ENCODE measurements at regions not wholly inside any gene's neighbourhood (a gene's known extent, or its start where the extent isn't known, plus 50 kb on each side); places are given as distances from the start of the nearest gene placed in this dataset.

DNA sequence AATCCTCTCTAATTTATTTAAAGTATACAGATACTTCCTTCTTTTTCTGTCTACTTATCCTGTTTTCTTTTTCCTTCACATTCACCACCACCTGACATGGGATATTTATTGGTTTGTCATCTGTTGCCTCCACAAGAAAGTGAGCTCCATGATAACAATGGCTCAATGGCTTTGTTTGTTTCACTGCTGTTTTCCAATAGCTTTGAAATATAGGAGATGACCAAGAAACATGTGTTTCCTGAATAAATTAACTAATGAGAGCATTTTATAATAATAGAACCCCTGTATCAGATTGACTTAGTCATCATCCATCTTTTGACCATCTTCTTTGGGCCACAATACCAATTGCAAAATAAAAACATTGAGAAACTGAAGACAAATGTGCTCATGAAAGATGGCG lies 180.2 kb upstream of the GAS1 start:
- no peaks in the 10 kb centered on the region for H3K23me2 ChIP-seq (ENCODE audit: insufficient read length, low read depth, low read length, poor library complexity, severe bottlenecking)
- no peak for DNase-seq
- no peak overlapping the region for H4K8ac ChIP-seq (replicated peaks; ENCODE audit: insufficient read length, low read depth, low read length)
- Mint-ChIP-seq H3K4me3 (no peak overlapping the region), H3K27me3 (ENCODE audit: low read depth) (peaks cover 4% of the 10 kb centered on the region; the same call in 1 of the 2 replicates), H3K36me3 (ENCODE audit: insufficient read depth in 1 of 3, low read depth in 3 of 3) (peaks cover 0 to 8% (median 0%) of the 10 kb centered on the region in 3 experiments; a peak in 5 of 7 replicates), H3K4me1 (no peaks in the 10 kb centered on the region), H3K27ac (no peak overlapping the region), H3K9me3 (peaks cover 15 to 17% of the 10 kb centered on the region in 2 experiments)
- H3K27me3 ChIP-seq (ENCODE audit: insufficient read depth, low read length) = no peaks in the 10 kb centered on the region
- no peak overlapping the region for H3K4ac ChIP-seq (ENCODE audit: low read depth, low read length)
- H3K9ac ChIP-seq (ENCODE audit: extremely low read depth, insufficient read length, low read length) = no peak overlapping the region
- H3K56ac ChIP-seq (ENCODE audit: insufficient read length, low read depth, low read length) = no peak overlapping the region
- no peak overlapping the region for H4K5ac ChIP-seq (ENCODE audit: insufficient read length, low read depth, low read length)
- H2AFZ ChIP-seq (ENCODE audit: low read length) = no peak overlapping the region
- no peak overlapping the region for H3K27ac ChIP-seq (ENCODE audit: insufficient read length, low read depth, low read length)
- no CpG with 5 or more reads among the region's 1 CpG for WGBS (ENCODE audit: extremely low coverage, insufficient read length, low lambda C conversion rate)
- H2AK5ac ChIP-seq (ENCODE audit: insufficient read length, low read length) = no peak overlapping the region
- no peaks in the 10 kb centered on the region for H3K4me1 ChIP-seq (ENCODE audit: insufficient read depth, low read length)
- no peak overlapping the region for H2BK5ac ChIP-seq (ENCODE audit: insufficient read length, low read length)
- no peak overlapping the region for H4K91ac ChIP-seq (ENCODE audit: insufficient read length, low read depth, low read length)
- H2BK12ac ChIP-seq (ENCODE audit: insufficient read length, low read depth, low read length) = no peak overlapping the region
- H3K9me3 ChIP-seq (ENCODE audit: control insufficient read depth, low read depth, low read length) = peaks cover 6% of the 10 kb centered on the region
- H2BK120ac ChIP-seq (ENCODE audit: low read depth, low read length, poor library complexity, severe bottlenecking) = no peak overlapping the region
- TF ChIP-seq, protein P1, sequence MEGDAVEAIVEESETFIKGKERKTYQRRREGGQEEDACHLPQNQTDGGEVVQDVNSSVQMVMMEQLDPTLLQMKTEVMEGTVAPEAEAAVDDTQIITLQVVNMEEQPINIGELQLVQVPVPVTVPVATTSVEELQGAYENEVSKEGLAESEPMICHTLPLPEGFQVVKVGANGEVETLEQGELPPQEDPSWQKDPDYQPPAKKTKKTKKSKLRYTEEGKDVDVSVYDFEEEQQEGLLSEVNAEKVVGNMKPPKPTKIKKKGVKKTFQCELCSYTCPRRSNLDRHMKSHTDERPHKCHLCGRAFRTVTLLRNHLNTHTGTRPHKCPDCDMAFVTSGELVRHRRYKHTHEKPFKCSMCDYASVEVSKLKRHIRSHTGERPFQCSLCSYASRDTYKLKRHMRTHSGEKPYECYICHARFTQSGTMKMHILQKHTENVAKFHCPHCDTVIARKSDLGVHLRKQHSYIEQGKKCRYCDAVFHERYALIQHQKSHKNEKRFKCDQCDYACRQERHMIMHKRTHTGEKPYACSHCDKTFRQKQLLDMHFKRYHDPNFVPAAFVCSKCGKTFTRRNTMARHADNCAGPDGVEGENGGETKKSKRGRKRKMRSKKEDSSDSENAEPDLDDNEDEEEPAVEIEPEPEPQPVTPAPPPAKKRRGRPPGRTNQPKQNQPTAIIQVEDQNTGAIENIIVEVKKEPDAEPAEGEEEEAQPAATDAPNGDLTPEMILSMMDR (conservative IDR thresholded peaks at IDR 0.05) = no peak
- H2BK15ac ChIP-seq (ENCODE audit: low read depth, low read length) = no peak overlapping the region
- no peaks in the 10 kb centered on the region for H4K20me1 ChIP-seq (ENCODE audit: control insufficient read depth, insufficient read depth, insufficient read length)
- no peak overlapping the region for H3K18ac ChIP-seq (ENCODE audit: insufficient read length, low read depth, low read length)
- H3T11ph ChIP-seq (ENCODE audit: low read length) = no peak overlapping the region
- H3K4me2 ChIP-seq (ENCODE audit: insufficient read depth, insufficient read length, low read length) = no peak overlapping the region
- no peak overlapping the region for H3K14ac ChIP-seq (ENCODE audit: insufficient read depth, low read length)
- H3K79me2 ChIP-seq (ENCODE audit: insufficient read depth, low read length) = no peaks in the 10 kb centered on the region
- H3K23ac ChIP-seq (ENCODE audit: insufficient read length, low read depth, low read length) = no peak overlapping the region
- H3K79me1 ChIP-seq (ENCODE audit: insufficient read depth, low read depth, low read length, poor library complexity, severe bottlenecking) = no peaks in the 10 kb centered on the region
- H2BK20ac ChIP-seq (ENCODE audit: low read depth, low read length, poor library complexity, severe bottlenecking) = no peak overlapping the region
